ENCODE measurements at regions not wholly inside any gene's neighbourhood (a gene's known extent, or its start where the extent isn't known, plus 50 kb on each side); places are given as distances from the start of the nearest gene placed in this dataset.

DNA sequence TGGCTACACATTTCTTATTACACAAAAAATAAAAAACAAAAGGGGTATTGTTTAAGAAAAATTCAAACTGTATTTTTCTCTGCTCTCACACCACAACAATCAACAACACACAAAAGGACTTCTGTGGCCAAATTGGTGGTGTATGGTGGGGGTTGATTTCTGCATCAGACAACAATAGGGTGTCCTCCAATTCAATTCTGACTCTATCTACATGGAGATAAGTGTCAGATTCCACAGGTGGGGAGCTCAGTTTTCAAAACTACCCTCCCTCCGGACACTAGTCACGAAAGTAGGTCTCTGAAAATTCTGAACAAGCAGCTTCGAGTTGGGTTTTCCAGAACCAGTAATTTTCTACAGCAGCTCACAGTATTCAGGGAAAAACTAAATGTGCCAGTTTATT is 744.9 kb upstream of the NCAM2 start:
- 45 to 61% methylated on average over 3 of the region's 3 CpGs for WGBS, 2 donors
- Histone ChIP-seq H3K4me3 (no peak overlapping the region), H3K9me3 (no peaks in the 10 kb centered on the region), H3K27ac (no peak overlapping the region), H3K4me1 (no peaks in the 10 kb centered on the region), H3K27me3 (no peaks in the 10 kb centered on the region), H3K36me3 (ENCODE audit: low read depth, missing control alignments) (no peaks in the 10 kb centered on the region)
- DNase-seq = no peak
- TF ChIP-seq POLR2A (IDR thresholded peaks at IDR 0.05) = no peak
- TF ChIP-seq, protein P1, sequence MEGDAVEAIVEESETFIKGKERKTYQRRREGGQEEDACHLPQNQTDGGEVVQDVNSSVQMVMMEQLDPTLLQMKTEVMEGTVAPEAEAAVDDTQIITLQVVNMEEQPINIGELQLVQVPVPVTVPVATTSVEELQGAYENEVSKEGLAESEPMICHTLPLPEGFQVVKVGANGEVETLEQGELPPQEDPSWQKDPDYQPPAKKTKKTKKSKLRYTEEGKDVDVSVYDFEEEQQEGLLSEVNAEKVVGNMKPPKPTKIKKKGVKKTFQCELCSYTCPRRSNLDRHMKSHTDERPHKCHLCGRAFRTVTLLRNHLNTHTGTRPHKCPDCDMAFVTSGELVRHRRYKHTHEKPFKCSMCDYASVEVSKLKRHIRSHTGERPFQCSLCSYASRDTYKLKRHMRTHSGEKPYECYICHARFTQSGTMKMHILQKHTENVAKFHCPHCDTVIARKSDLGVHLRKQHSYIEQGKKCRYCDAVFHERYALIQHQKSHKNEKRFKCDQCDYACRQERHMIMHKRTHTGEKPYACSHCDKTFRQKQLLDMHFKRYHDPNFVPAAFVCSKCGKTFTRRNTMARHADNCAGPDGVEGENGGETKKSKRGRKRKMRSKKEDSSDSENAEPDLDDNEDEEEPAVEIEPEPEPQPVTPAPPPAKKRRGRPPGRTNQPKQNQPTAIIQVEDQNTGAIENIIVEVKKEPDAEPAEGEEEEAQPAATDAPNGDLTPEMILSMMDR (IDR thresholded peaks at IDR 0.05) = no peak
- intact Hi-C loops (cut with DNase I; ENCODE audit: low total_unique reads) = no loop called here

DNA sequence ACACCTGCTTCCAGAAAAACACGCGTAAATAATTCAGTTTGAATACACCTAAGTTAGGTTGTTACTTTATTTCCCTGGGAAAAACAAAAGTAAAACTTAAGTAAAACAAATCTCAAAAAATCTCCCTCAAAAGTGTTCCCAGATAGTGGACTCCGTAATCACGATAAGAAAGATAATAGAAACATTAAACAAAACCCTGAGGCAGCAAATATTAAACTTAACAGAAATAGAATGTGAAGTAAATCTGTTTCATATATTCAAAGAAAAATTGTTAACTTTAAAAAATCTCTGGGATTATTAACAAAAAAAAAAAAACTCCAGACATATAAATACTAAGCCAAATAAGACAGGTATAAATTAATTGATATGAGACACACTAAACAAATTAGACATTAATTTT is 743.2 kb upstream of the NCAM2 start:
- TF ChIP-seq, protein P1 (IDR thresholded peaks at IDR 0.05) = no peak
- no peak for TF ChIP-seq POLR2A (IDR thresholded peaks at IDR 0.05)
- Histone ChIP-seq H3K27ac (no peak overlapping the region), H3K36me3 (ENCODE audit: low read depth, missing control alignments) (no peaks in the 10 kb centered on the region), H3K4me1 (no peaks in the 10 kb centered on the region), H3K4me3 (no peak overlapping the region), H3K9me3 (no peaks in the 10 kb centered on the region), H3K27me3 (no peaks in the 10 kb centered on the region)
- WGBS, 2 donors = 81 to 82% methylated on average over 4 of the region's 4 CpGs
- intact Hi-C loops (cut with DNase I; ENCODE audit: low total_unique reads) = no loop called here
- no peak for DNase-seq

DNA sequence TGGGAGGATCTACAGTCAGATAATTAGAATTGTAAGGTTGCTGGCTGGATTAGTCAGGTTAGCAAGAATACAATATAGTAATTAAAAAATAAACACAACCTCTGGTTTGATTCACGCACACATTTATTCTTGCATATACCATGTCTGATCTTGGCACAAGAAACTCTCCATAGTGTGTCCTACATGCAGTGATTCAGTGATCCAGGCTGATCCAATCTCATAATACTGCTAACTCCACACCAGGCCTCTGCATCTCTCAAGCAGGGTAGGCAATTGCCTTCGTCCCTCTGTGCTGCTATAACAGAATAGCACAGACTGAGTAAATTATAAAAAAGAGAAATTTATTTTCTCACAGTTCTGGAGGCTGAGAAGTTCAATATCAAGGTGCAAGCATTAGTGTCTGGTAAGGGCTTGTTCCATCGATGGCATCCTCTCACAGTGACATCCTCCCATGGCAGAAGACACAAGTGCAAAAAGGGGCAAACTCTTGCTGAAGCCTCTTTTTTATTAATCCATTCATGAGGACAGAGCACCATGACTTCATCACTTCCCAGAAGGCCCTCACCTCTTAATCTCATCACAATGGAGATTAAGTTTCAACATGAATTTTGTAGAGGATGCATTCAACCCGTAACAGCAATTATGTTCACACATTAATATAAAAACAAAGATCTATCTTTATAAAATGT is 741.0 kb upstream of the NCAM2 start:
- intact Hi-C loops (cut with DNase I; ENCODE audit: low total_unique reads) = no loop called here
- no peak for DNase-seq
- no peaks in the 10 kb centered on the region for H3K9me3 ChIP-seq
- no peak overlapping the region for H3K27ac ChIP-seq
- WGBS, 2 donors = 87% methylated on average over 4 of the region's 4 CpGs
- H3K4me3 ChIP-seq = no peak overlapping the region
- H3K4me1 ChIP-seq = no peaks in the 10 kb centered on the region
- no peaks in the 10 kb centered on the region for H3K36me3 ChIP-seq (ENCODE audit: low read depth, missing control alignments)
- no peak for TF ChIP-seq POLR2A (IDR thresholded peaks at IDR 0.05)
- TF ChIP-seq, protein P1 (IDR thresholded peaks at IDR 0.05) = no peak
- H3K27me3 ChIP-seq = no peaks in the 10 kb centered on the region

DNA sequence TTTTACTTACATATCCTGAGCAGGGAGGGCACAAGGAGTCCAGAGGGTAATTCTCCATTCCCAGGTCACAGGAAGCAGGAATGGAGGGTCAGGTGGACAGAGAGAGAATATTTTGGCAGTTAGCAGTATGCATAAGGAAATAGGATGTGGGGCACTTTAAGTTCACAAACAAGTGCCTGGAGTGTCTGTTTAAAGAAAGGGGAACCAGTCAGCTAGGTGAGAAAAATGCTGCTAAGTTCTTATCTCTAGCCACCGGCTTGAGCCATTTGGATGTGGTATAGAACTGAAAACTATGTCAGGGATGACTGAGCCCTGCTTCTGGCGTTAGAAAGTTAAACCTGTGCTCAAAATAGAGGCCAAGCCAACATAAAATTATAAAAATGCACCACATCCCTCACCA is 739.7 kb upstream of the NCAM2 start:
- intact Hi-C loops (cut with DNase I; ENCODE audit: low total_unique reads) = no loop called here
- Histone ChIP-seq H3K27ac (no peak overlapping the region), H3K36me3 (ENCODE audit: low read depth, missing control alignments) (no peaks in the 10 kb centered on the region), H3K4me3 (no peak overlapping the region), H3K27me3 (no peaks in the 10 kb centered on the region), H3K4me1 (no peaks in the 10 kb centered on the region), H3K9me3 (no peaks in the 10 kb centered on the region)
- 47 to 66% methylated on average over 2 of the region's 2 CpGs for WGBS, 2 donors
- TF ChIP-seq, protein P1 (IDR thresholded peaks at IDR 0.05) = no peak
- TF ChIP-seq POLR2A (IDR thresholded peaks at IDR 0.05) = no peak
- no peak for DNase-seq
